GM12872 (cell line): ENCODE measurements at regions not wholly inside any gene's neighbourhood (a gene's known extent, or its start where the extent isn't known, plus 50 kb on each side); places are given as distances from the start of the nearest gene placed in this dataset.

Experiments
- TF ChIP-seq, protein P1 (sequence below): IDR thresholded peaks from 3 replicates; pipeline ENCODE4 v1.5.1; 2011; ENCODE audit warnings: low read depth, mild to moderate bottlenecking, low read length, moderate library complexity; ENCODE audit not compliant: insufficient read depth

DNA sequence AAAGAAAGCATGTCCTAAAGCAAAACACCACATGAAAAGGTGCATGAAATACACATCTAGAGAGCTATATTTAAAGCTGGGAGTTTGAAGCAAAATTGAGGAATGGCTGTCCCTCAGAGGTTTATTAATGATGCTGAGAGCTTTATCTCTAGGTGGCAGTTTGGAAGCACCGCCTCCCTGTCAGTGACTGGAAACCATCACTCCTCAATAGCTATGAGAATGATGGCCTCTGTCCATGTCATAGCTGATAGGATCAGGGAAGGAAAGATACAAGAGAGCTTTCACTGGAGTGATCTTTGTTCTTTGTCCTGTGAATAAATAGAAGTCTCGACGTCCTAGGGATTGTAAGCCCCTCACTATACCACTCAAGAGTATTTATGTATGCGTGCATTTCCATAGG, 110.5 kb downstream of the NUDT12 start:
- TF ChIP-seq, protein P1, sequence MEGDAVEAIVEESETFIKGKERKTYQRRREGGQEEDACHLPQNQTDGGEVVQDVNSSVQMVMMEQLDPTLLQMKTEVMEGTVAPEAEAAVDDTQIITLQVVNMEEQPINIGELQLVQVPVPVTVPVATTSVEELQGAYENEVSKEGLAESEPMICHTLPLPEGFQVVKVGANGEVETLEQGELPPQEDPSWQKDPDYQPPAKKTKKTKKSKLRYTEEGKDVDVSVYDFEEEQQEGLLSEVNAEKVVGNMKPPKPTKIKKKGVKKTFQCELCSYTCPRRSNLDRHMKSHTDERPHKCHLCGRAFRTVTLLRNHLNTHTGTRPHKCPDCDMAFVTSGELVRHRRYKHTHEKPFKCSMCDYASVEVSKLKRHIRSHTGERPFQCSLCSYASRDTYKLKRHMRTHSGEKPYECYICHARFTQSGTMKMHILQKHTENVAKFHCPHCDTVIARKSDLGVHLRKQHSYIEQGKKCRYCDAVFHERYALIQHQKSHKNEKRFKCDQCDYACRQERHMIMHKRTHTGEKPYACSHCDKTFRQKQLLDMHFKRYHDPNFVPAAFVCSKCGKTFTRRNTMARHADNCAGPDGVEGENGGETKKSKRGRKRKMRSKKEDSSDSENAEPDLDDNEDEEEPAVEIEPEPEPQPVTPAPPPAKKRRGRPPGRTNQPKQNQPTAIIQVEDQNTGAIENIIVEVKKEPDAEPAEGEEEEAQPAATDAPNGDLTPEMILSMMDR = no peak

DNA sequence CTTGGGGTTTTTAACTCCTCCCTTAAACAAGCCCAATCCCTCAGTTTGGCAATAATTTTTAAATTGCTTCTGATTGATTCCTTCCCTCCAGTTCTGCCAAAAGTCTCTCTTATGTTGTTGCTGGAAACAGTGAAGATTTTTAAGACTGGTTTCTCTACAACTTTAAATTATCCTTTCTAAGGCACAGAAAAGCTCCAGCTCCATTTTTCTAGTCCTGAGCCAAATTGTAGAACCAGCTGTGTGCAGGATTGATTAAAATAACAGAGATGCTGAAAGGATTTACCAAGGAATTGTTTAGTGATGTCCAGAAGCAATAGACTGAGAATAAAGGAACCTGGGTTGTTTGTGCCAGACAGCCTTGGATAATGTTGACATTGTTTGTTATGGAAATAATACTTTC, 111.3 kb downstream of the NUDT12 start:
- TF ChIP-seq, protein P1 = no peak

DNA sequence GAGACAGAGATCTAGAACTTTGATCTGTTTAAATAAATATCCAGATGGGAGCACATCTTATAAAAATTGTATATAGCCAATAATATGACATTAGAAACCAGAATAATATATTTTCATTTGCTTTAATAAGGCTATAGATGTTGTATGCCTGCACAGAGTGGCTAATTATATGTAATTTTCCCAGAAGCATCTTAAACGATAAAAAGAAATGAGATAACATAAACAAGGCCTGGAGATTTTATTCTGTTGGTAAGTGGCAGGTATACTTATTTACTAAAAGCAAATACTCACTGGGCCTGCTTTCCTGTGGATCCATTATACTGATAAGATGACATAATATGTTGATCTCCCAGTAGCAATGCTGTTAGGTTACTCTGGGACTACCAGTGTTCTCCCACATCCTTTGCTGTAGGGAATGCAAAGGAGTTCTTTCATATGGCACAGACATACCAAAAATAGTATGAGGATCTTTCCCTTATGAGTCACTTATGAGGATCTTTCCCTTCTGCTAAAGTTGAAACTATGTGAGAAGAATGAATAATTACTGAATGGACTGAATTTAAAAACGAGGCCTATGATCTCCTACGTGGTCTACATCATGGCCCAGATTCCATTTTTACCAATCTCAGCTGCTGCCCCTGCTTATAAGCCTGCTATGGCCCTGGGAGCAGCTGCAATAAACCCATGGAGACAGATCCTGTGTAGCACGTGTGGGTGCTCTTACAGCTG, 112.1 kb downstream of the NUDT12 start:
- TF ChIP-seq, protein P1 = no peak

DNA sequence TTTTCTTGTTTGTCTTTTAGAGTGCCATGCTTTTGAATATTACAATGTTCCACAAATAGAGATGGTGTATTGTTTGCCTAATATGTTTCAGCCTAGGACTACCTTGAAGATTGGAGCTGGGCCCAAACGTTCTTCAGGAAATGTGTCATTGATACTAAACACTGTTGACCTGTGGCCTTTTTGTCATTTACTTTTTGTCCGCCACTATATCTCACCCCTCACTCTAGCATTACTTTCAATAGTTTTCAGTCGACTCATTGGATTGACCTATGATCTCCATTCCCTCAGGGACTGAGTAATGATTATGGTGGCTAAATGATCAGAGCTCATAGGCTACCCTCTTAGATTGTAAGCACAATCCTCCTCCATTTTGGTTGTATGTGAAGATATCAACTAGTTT, 115.8 kb downstream of the NUDT12 start:
- TF ChIP-seq, protein P1 = no peak

DNA sequence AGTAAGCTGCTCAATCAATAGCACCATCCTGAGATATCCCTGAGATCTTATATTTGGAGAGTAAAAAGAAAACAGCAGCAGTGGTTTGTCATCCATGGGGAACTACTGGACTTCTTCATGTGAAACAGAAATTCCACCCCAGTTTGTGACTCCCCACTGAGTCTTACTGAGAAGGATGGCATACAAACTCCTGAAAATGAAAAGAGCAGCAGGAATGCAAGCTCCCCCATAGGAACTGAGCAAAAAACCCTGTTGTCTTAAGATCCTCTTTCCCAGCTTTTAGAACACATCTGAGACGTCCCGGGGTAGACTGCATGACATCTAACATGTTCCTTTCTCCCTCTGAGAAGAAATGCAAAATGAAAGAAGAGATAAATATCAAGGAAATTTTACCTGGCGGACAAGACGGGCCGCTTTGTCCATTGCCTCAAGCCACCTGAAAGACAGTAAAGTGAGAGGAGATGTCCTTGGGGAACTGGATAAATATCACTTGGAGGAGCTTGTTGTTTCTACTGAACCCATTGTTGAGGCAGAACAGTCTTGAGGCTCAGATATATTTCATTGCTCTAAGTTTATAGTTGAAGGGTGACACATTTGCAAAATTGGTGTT, 117.1 kb downstream of the NUDT12 start:
- TF ChIP-seq, protein P1 = no peak

DNA sequence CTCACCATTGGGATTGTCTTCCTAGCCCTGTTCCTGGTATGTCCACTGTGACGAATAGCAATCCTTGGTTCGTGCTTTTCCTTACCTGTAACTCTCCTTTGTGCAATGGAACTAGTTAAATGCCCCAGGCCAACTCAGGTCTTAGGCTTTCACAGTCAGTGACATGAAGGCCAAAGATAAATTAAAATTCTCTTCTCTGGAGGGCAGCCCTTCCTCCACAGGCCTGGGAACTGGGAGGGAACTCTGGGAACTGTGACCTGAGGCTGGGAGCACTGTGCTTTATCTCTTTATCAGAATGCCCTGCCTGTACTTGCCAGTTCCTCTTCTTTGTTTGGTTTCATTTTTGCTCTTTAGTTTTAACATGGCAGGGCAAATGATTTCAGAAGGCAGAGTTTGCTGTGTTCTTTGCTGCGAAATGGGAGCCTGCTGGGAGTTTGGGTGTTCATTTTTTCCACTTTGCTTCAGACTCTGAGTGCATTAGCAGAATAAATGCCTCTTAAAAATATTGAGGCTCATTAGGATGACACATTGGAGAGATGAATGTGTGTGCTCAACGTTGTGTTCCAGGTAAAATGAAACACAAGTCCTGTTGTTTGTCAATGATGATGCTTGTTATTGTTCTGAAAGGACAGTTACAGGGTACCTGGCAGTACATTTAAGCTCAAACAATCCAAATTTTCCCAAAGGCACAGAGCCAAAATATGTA, 118.1 kb downstream of the NUDT12 start:
- TF ChIP-seq, protein P1 = no peak

DNA sequence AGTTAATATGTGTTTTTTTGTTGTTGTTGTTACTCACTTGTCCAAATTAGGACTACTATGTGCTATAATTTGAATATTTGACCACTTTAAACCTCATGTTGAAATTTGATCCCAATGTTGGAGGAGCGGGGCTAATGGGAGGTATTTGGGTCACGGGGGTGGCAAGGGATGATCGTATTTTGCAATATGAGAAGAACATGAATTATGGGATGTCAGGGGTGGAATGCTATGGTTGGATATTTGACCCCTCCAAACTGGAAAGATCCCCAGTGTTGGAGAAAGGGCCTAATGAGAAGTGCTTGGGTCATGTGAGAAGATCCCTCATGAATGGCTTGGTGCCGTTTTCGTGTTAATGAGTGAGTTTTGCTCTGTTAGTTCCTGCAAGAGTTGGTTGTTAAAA, 119.8 kb downstream of the NUDT12 start:
- TF ChIP-seq, protein P1 = no peak
